Endothelial cell of umbilical vein (primary cell): ENCODE measurements at regions not wholly inside any gene's neighbourhood (a gene's known extent, or its start where the extent isn't known, plus 50 kb on each side); places are given as distances from the start of the nearest gene placed in this dataset.

Experiments
- BruUV-seq: library from RNA; stranded (reverse); fragments of 400-500 nt; replicated peaks from 2 replicates; lab custom pipeline; 2021; lab: Mats Ljungman, UMichigan
- CTCF ChIA-PET: fragments of 300-600, 350-600 bp; sonication (Branson Sonifier 250); formaldehyde crosslinking; loops from one replicate; lab custom pipeline; 2021; ENCODE audit warnings: antibody characterized with exemption, inconsistent platforms; lab: Charles Lee
- POLR2A ChIA-PET: fragments of 300-600, 350-600 bp; sonication (Branson Sonifier 250); formaldehyde crosslinking; loops from one replicate; lab custom pipeline; 2021; ENCODE audit warnings: antibody characterized with exemption, inconsistent platforms; lab: Charles Lee
- DNase-seq: peaks from one replicate; pipeline ENCODE4 v3.0.0-alpha.2; 2011; ENCODE audit warnings: low read depth, low spot score
- FAIRE-seq: peaks from 2 replicates; lab custom pipeline; 2011; peaks lifted over from hg19 to GRCh38; lab: Jason Lieb, UNC
- H2AFZ ChIP-seq: 2 replicates; pipeline ENCODE4 v1.6.0; 2012; ENCODE audit warnings: low read depth, low read length, control low read depth, inconsistent platforms
- H3K27ac ChIP-seq: 2 replicates; pipeline ENCODE4 v1.5.1; 2011; ENCODE audit warnings: low read depth, mild to moderate bottlenecking, control low read depth, low read length, moderate library complexity; ENCODE audit not compliant: insufficient read depth
- H3K27me3 ChIP-seq, 2 experiments: 2 replicates each; pipeline versions ENCODE4 v1.6.0 to v1.6.1; 2011; ENCODE audit warnings: low read length in 2 of 2, mixed read lengths in 1 of 2; ENCODE audit not compliant: control insufficient read depth in 2 of 2, insufficient read depth in 2 of 2
- H3K36me3 ChIP-seq, 2 experiments: 2 replicates in 1 of 2; 3 replicates in 1 of 2; pipeline ENCODE4 v1.5.1; 2011; ENCODE audit warnings: low read length in 2 of 2, mild to moderate bottlenecking in 1 of 2, moderate library complexity in 1 of 2; ENCODE audit not compliant: control insufficient read depth in 2 of 2, insufficient read depth in 2 of 2; ENCODE audit errors: extremely low read depth in 1 of 2
- H3K4me1 ChIP-seq: 3 replicates; pipeline ENCODE4 v1.5.1; 2011; ENCODE audit warnings: mild to moderate bottlenecking, low read length; ENCODE audit not compliant: control insufficient read depth, insufficient read depth; ENCODE audit errors: extremely low read depth
- H3K4me2 ChIP-seq: 2 replicates; pipeline ENCODE4 v1.6.1; 2011; ENCODE audit warnings: low read length, control low read depth, mixed read lengths; ENCODE audit not compliant: insufficient read depth
- H3K4me3 ChIP-seq, 3 experiments: fragments of 200-600 bp in 1 of 3; sonication (generic), shearing (Covaris generic) in 1 of 3; replicated peaks in 1 of 3; 2 replicates each; pipeline ENCODE4 v1.5.1; 2011 to 2016; ENCODE audit warnings: control low read depth in 3 of 3, low read length in 3 of 3, mild to moderate bottlenecking in 2 of 3, inconsistent platforms in 1 of 3, low read depth in 1 of 3, moderate library complexity in 1 of 3; ENCODE audit not compliant: insufficient read depth in 1 of 3
- H3K79me2 ChIP-seq: 2 replicates; pipeline ENCODE4 v1.6.0; 2012; ENCODE audit warnings: low read length, inconsistent platforms; ENCODE audit not compliant: control insufficient read depth, insufficient read depth
- H3K9ac ChIP-seq: replicated peaks from 2 replicates; pipeline ENCODE3; 2011; ENCODE audit warnings: low read length, control low read depth; ENCODE audit not compliant: insufficient read depth; ENCODE audit errors: extremely low read depth
- H3K9me1 ChIP-seq: replicated peaks from 3 replicates; pipeline ENCODE4 v1.6.0; 2011; ENCODE audit warnings: mild to moderate bottlenecking, low read length; ENCODE audit not compliant: control insufficient read depth, insufficient read depth; ENCODE audit errors: extremely low read depth
- H3K9me3 ChIP-seq: replicated peaks from 2 replicates; pipeline ENCODE4 v1.5.1; 2012; ENCODE audit warnings: low read length, inconsistent platforms; ENCODE audit not compliant: control insufficient read depth, insufficient read depth
- H4K20me1 ChIP-seq: replicated peaks from 2 replicates; pipeline ENCODE3; 2011; ENCODE audit warnings: mild to moderate bottlenecking, low read length; ENCODE audit not compliant: control insufficient read depth, insufficient read depth; ENCODE audit errors: extremely low read depth
- EZH2 ChIP-seq: IDR thresholded peaks from 2 replicates; pipeline ENCODE4 v1.6.1; 2012; ENCODE audit warnings: borderline replicate concordance, low read depth, mild to moderate bottlenecking, moderate library complexity, low read length, inconsistent platforms; ENCODE audit not compliant: severe bottlenecking
- FOS ChIP-seq: IDR thresholded peaks from 2 replicates; pipeline ENCODE4 v1.6.1; 2011; ENCODE audit warnings: mild to moderate bottlenecking, low read length, moderate library complexity, borderline replicate concordance; ENCODE audit not compliant: insufficient read depth
- GATA2 ChIP-seq: IDR thresholded peaks from 2 replicates; pipeline ENCODE4 v1.7.0; 2011; ENCODE audit warnings: low read depth, mild to moderate bottlenecking, moderate library complexity, mixed read lengths, low read length; ENCODE audit not compliant: insufficient read length, insufficient read depth
- JUN ChIP-seq: IDR thresholded peaks from 2 replicates; pipeline ENCODE4 v1.6.1; 2011; ENCODE audit warnings: borderline replicate concordance, low read depth; ENCODE audit not compliant: insufficient read length, insufficient read depth
- MYC ChIP-seq: IDR thresholded peaks from one replicate; pipeline ENCODE4 v1.6.1; 2011; ENCODE audit warnings: mild to moderate bottlenecking, low read depth, low read length
- POLR2A ChIP-seq: IDR thresholded peaks from 2 replicates; pipeline ENCODE4 v1.6.1; 2012; ENCODE audit warnings: low read depth, mild to moderate bottlenecking, control low read depth, low read length
- POLR2AphosphoS5 ChIP-seq: IDR thresholded peaks from 2 replicates; pipeline ENCODE4 v1.6.1; 2012; ENCODE audit warnings: low read depth, mild to moderate bottlenecking, control low read depth, low read length, moderate library complexity; ENCODE audit not compliant: insufficient read depth
- dilution Hi-C: fragments of 300-500 bp; cut with MboI; formaldehyde crosslinking; loops from one replicate; pipeline ENCODE4 v1.15.0; 2019; ENCODE audit warnings: low sequenced_read_pairs; ENCODE audit not compliant: extremely low pct_ligation_motif_present
- intact Hi-C: fragments of 100-400 bp; cut with micrococcal nuclease; formaldehyde crosslinking; loops from one replicate; pipeline ENCODE4 v1.10.0; 2022
- TF ChIP-seq, protein P1 (sequence below): IDR thresholded peaks from 2 replicates; pipeline ENCODE4 v1.6.1; 2011; ENCODE audit not compliant: insufficient read depth, insufficient read length
- TF ChIP-seq, protein P2 (sequence below), 2 donors: IDR thresholded peaks; 1 replicate in 1 of 2; 2 replicates in 1 of 2; pipeline ENCODE4 v1.5.1; 2011; ENCODE audit warnings: low read length in 2 of 2, mild to moderate bottlenecking in 2 of 2, moderate library complexity in 2 of 2, control low read depth in 1 of 2, inconsistent platforms in 1 of 2, low read depth in 1 of 2; ENCODE audit not compliant: insufficient read depth in 1 of 2; ENCODE audit errors: extremely low read depth in 1 of 2

DNA sequence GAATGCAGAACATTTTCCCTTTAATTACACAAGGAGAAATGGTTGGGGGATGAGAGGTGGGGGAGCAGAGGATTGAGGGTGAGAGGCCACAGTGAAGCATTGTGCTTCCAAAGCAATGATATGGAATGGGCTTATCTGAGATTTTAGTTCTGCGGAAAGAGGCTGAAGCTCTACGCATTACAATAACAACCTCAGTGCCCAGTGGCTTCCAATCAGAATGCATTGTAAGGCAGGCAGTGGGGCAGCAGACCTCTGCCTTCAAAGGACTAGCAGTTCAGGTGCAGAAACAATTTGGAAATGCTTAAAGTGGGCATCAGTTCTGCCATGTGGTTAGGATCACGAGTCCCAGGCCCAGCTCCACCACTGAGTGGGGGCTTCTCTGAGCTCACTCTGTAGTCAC lies 251.0 kb upstream of the ZMIZ1 start:
- dilution Hi-C loops: no loop called here
- TF ChIP-seq POLR2AphosphoS5 (no peak), GATA2 (no peak), EZH2 (no peak), JUN (no peak), POLR2A (no peak), FOS (no peak), MYC (no peak)
- TF ChIP-seq, protein P1, sequence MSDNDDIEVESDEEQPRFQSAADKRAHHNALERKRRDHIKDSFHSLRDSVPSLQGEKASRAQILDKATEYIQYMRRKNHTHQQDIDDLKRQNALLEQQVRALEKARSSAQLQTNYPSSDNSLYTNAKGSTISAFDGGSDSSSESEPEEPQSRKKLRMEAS: no peak
- TF ChIP-seq, protein P2, sequence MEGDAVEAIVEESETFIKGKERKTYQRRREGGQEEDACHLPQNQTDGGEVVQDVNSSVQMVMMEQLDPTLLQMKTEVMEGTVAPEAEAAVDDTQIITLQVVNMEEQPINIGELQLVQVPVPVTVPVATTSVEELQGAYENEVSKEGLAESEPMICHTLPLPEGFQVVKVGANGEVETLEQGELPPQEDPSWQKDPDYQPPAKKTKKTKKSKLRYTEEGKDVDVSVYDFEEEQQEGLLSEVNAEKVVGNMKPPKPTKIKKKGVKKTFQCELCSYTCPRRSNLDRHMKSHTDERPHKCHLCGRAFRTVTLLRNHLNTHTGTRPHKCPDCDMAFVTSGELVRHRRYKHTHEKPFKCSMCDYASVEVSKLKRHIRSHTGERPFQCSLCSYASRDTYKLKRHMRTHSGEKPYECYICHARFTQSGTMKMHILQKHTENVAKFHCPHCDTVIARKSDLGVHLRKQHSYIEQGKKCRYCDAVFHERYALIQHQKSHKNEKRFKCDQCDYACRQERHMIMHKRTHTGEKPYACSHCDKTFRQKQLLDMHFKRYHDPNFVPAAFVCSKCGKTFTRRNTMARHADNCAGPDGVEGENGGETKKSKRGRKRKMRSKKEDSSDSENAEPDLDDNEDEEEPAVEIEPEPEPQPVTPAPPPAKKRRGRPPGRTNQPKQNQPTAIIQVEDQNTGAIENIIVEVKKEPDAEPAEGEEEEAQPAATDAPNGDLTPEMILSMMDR (IDR thresholded peaks at IDR 0.05; ENCODE audit: extremely low read depth in 1 of 2, insufficient read depth in 1 of 2, low read depth in 1 of 2, low read length in 2 of 2): no peak
- Histone ChIP-seq H3K4me1 (no peaks in the 10 kb centered on the region), H3K9me3 (no peaks in the 10 kb centered on the region), H2AFZ (no peak overlapping the region), H3K9ac (no peak overlapping the region), H3K79me2 (no peaks in the 10 kb centered on the region), H3K36me3 (no peaks in the 10 kb centered on the region), H3K27me3 (peaks cover 4 to 5% of the 10 kb centered on the region in 2 experiments), H4K20me1 (no peaks in the 10 kb centered on the region), H3K4me2 (no peak overlapping the region), H3K27ac (no peak overlapping the region), H3K9me1 (no peaks in the 10 kb centered on the region), H3K4me3 (no peak overlapping the region)
- POLR2A ChIA-PET: no interaction called here
- CTCF ChIA-PET: interaction anchor here (1.0 kb wide), 1 partner anchor 35 kb away, joined by 3 read pairs; no protein-coding TSS in a partner anchor
- FAIRE-seq: no peak
- DNase-seq: no peak
- BruUV-seq: no TSS peak
- intact Hi-C loops: no loop called here
